ENCODE measurements at regions not wholly inside any gene's neighbourhood (a gene's known extent, or its start where the extent isn't known, plus 50 kb on each side); places are given as distances from the start of the nearest gene placed in this dataset.

DNA sequence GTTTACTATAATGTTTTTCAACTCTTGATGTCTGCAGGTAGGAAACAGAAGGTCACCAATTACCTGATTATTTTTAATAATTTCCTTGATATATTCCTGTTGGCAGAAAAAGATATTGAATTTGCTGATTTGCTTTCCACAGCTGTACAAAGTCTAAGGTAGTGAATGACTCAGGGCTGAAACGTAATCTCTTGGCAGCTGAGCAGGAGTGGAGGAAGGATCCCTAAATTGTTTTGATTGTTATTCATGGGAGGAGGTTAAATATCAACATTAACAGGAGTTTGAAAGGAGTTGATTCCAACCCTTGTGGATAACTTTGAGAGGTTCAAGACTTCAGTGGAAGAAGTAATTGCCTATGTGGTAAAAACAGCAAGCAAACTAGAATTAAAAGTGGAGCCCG lies 345.2 kb upstream of the SLC8A1 start:
- no peaks in the 10 kb centered on the region for H3K27me3 ChIP-seq (ENCODE audit: insufficient read depth, low read depth)
- H3K9me3 ChIP-seq (ENCODE audit: insufficient read depth, low read depth): no peaks in the 10 kb centered on the region
- no peak for DNase-seq
- no peaks in the 10 kb centered on the region for H3F3A ChIP-seq (ENCODE audit: insufficient read depth, low read depth)
- no peaks in the 10 kb centered on the region for H3K79me2 ChIP-seq (ENCODE audit: low read depth)
- H3K4me1 ChIP-seq (replicated peaks; ENCODE audit: insufficient read depth): no peaks in the 10 kb centered on the region
- no peak overlapping the region for H2AFZ ChIP-seq
- H3K4me2 ChIP-seq: no peak overlapping the region
- ChIA-PET POLR2A (ENCODE audit: unreplicated experiment) (no interaction called here), CTCF (no interaction called here)
- intact Hi-C loops (cut with micrococcal nuclease; ENCODE audit: unreplicated experiment): no loop called here
- BruUV-seq (replicated peaks): no TSS peak
- 0 out of 2 replicates have a peak, but pooled peaks cover 4% of the 10 kb centered on the region for H3K9me2 ChIP-seq (ENCODE audit: insufficient read depth)
- no peaks in the 10 kb centered on the region for H4K20me1 ChIP-seq (ENCODE audit: insufficient read depth)
- H3K36me3 ChIP-seq (ENCODE audit: low read depth): no peaks in the 10 kb centered on the region
- no peak overlapping the region for H3K4me3 ChIP-seq
- no peak for TF ChIP-seq EZH2 (IDR thresholded peaks at IDR 0.05; ENCODE audit: low read depth)
- TF ChIP-seq, protein P1, sequence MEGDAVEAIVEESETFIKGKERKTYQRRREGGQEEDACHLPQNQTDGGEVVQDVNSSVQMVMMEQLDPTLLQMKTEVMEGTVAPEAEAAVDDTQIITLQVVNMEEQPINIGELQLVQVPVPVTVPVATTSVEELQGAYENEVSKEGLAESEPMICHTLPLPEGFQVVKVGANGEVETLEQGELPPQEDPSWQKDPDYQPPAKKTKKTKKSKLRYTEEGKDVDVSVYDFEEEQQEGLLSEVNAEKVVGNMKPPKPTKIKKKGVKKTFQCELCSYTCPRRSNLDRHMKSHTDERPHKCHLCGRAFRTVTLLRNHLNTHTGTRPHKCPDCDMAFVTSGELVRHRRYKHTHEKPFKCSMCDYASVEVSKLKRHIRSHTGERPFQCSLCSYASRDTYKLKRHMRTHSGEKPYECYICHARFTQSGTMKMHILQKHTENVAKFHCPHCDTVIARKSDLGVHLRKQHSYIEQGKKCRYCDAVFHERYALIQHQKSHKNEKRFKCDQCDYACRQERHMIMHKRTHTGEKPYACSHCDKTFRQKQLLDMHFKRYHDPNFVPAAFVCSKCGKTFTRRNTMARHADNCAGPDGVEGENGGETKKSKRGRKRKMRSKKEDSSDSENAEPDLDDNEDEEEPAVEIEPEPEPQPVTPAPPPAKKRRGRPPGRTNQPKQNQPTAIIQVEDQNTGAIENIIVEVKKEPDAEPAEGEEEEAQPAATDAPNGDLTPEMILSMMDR (conservative IDR thresholded peaks at IDR 0.05): no peak
- no peak overlapping the region for H3K27ac ChIP-seq

DNA sequence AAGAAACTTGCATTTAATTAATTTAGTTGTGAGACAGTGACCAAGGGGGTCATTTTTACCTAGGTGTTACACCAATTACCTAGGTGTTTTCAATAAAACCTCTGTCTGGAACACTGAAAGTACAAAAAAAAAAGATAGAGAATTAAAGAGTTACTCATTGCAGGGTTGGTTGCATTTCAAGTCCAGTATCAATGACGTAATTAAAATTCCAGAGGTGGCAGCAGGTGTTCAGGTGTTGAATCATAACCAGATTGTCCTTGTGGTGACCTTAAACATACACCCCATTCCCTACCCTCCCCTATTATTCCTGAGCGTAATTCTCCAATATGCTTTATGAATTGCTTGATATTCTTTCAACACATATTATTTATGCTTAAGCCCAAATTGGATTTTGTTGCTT lies 352.0 kb upstream of the SLC8A1 start:
- Histone ChIP-seq H4K20me1 (ENCODE audit: insufficient read depth) (no peaks in the 10 kb centered on the region), H3K9me3 (ENCODE audit: insufficient read depth, low read depth) (no peaks in the 10 kb centered on the region), H3K4me3 (no peak overlapping the region), H2AFZ (no peak overlapping the region), H3K27me3 (ENCODE audit: insufficient read depth, low read depth) (no peaks in the 10 kb centered on the region), H3K36me3 (ENCODE audit: low read depth) (no peaks in the 10 kb centered on the region), H3K4me2 (no peak overlapping the region), H3K9me2 (ENCODE audit: insufficient read depth) (0 out of 2 replicates have a peak, but pooled peaks cover 9% of the 10 kb centered on the region), H3K4me1 (replicated peaks; ENCODE audit: insufficient read depth) (no peaks in the 10 kb centered on the region), H3F3A (ENCODE audit: insufficient read depth, low read depth) (no peaks in the 10 kb centered on the region), H3K79me2 (ENCODE audit: low read depth) (no peaks in the 10 kb centered on the region), H3K27ac (no peak overlapping the region)
- intact Hi-C loops (cut with micrococcal nuclease; ENCODE audit: unreplicated experiment): no loop called here
- no TSS peak for BruUV-seq (replicated peaks)
- DNase-seq: no peak
- POLR2A ChIA-PET (ENCODE audit: unreplicated experiment): no interaction called here
- TF ChIP-seq, protein P1 (conservative IDR thresholded peaks at IDR 0.05): no peak
- TF ChIP-seq EZH2 (IDR thresholded peaks at IDR 0.05; ENCODE audit: low read depth): no peak
- CTCF ChIA-PET: no interaction called here

DNA sequence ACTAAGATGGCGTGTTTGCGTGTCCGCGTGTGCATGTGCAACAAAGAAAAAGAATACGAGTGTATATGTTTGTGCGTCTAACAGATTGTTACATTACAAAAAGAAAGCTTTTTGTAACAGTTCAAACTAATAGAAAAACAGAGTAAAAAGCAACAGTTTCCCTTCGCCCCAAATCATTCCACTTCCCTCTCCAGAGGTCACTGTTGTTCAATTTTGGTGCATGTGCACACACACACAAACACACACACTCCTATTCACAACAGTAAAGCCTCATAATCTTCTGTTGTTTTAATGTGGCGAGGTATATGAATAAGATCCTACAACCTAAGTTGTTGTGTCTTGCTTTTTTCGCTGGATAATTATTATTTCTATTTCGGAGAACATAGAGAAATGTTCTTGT lies 357.3 kb upstream of the SLC8A1 start:
- Histone ChIP-seq H2AFZ (no peak overlapping the region), H3K4me2 (no peak overlapping the region), H3K4me3 (no peak overlapping the region), H4K20me1 (ENCODE audit: insufficient read depth) (no peaks in the 10 kb centered on the region), H3K79me2 (ENCODE audit: low read depth) (no peaks in the 10 kb centered on the region), H3K9me3 (ENCODE audit: insufficient read depth, low read depth) (no peaks in the 10 kb centered on the region), H3K9me2 (ENCODE audit: insufficient read depth) (no peaks in the 10 kb centered on the region), H3K4me1 (replicated peaks; ENCODE audit: insufficient read depth) (no peaks in the 10 kb centered on the region), H3K36me3 (ENCODE audit: low read depth) (no peaks in the 10 kb centered on the region), H3K27me3 (ENCODE audit: insufficient read depth, low read depth) (no peaks in the 10 kb centered on the region), H3F3A (ENCODE audit: insufficient read depth, low read depth) (no peaks in the 10 kb centered on the region), H3K27ac (no peak overlapping the region)
- intact Hi-C loops (cut with micrococcal nuclease; ENCODE audit: unreplicated experiment): no loop called here
- BruUV-seq (replicated peaks): no TSS peak
- POLR2A ChIA-PET (ENCODE audit: unreplicated experiment): no interaction called here
- CTCF ChIA-PET: no interaction called here
- no peak for DNase-seq
- TF ChIP-seq, protein P1 (conservative IDR thresholded peaks at IDR 0.05): no peak
- TF ChIP-seq EZH2 (IDR thresholded peaks at IDR 0.05; ENCODE audit: low read depth): no peak

Measured in PC-9 (cell line).